Mesenchymal stem cell (in vitro differentiated cells and primary cell): ENCODE measurements at regions not wholly inside any gene's neighbourhood (a gene's known extent, or its start where the extent isn't known, plus 50 kb on each side); places are given as distances from the start of the nearest gene placed in this dataset.
A peak's percentile ranks its signal among the peaks of the same experiment; 100 is the strongest.

Experiments
- DNase-seq: peaks from one replicate; pipeline ENCODE4 v3.0.0-alpha.2; 2013
- H2AFZ ChIP-seq: one replicate; pipeline ENCODE4 v1.6.1; 2013; ENCODE audit warnings: low read depth, mild to moderate bottlenecking, control low read depth, inconsistent platforms, low read length, moderate library complexity
- H2AK5ac ChIP-seq: 2 replicates; pipeline ENCODE4 v1.6.1; 2013; ENCODE audit warnings: low read length, moderate library complexity, mild to moderate bottlenecking, inconsistent platforms; ENCODE audit not compliant: severe bottlenecking
- H2BK120ac ChIP-seq: one replicate; pipeline ENCODE4 v1.6.1; 2013; ENCODE audit warnings: low read depth, mild to moderate bottlenecking, inconsistent platforms, low read length, moderate library complexity
- H2BK12ac ChIP-seq, 2 experiments: one replicate each; pipeline ENCODE4 v1.6.1; 2013; ENCODE audit warnings: inconsistent platforms in 2 of 2, low read length in 2 of 2, mild to moderate bottlenecking in 2 of 2, moderate library complexity in 2 of 2, control low read depth in 1 of 2
- H2BK15ac ChIP-seq: one replicate; pipeline ENCODE4 v1.6.1; 2013; ENCODE audit warnings: mild to moderate bottlenecking, low read depth, inconsistent platforms; ENCODE audit not compliant: poor library complexity, severe bottlenecking
- H2BK5ac ChIP-seq: 2 replicates; pipeline ENCODE4 v1.6.1; 2013; ENCODE audit warnings: low read depth, mild to moderate bottlenecking, low read length, control low read depth, inconsistent platforms; ENCODE audit not compliant: poor library complexity, severe bottlenecking
- H3K14ac ChIP-seq, 2 experiments: one replicate each; pipeline ENCODE4 v1.6.1; 2013; ENCODE audit warnings: inconsistent platforms in 2 of 2, low read length in 2 of 2, control low read depth in 1 of 2, mild to moderate bottlenecking in 1 of 2, moderate library complexity in 1 of 2
- H3K18ac ChIP-seq, 2 experiments: one replicate each; pipeline ENCODE4 v1.6.1; 2013; ENCODE audit warnings: inconsistent platforms in 2 of 2, low read length in 2 of 2, control low read depth in 1 of 2, low read depth in 1 of 2, mild to moderate bottlenecking in 1 of 2
- H3K23ac ChIP-seq, 2 experiments: one replicate each; pipeline ENCODE4 v1.6.1; 2013; ENCODE audit warnings: inconsistent platforms in 2 of 2, low read length in 2 of 2, mild to moderate bottlenecking in 2 of 2, moderate library complexity in 2 of 2, control low read depth in 1 of 2
- H3K27ac ChIP-seq: 2 replicates; pipeline ENCODE4 v1.5.1; 2013; ENCODE audit warnings: mild to moderate bottlenecking, moderate library complexity, low read length, control low read depth, inconsistent platforms; ENCODE audit not compliant: poor library complexity, severe bottlenecking
- H3K27me3 ChIP-seq, 2 experiments: 2 replicates each; pipeline versions ENCODE4 v1.6.1 to v1.7.0; 2013; ENCODE audit warnings: low read length in 2 of 2, mild to moderate bottlenecking in 2 of 2, moderate library complexity in 2 of 2, control low read depth in 1 of 2, inconsistent platforms in 1 of 2; ENCODE audit not compliant: control insufficient read depth in 1 of 2, insufficient read depth in 1 of 2
- H3K36me3 ChIP-seq, 2 experiments: 2 replicates each; pipeline versions ENCODE4 v1.6.1 to v1.7.0; 2013; ENCODE audit warnings: low read length in 2 of 2, control low read depth in 1 of 2, inconsistent platforms in 1 of 2, low read depth in 1 of 2, mild to moderate bottlenecking in 1 of 2; ENCODE audit not compliant: insufficient read depth in 2 of 2, control insufficient read depth in 1 of 2
- H3K4ac ChIP-seq, 2 experiments: one replicate each; pipeline ENCODE4 v1.6.1; 2013; ENCODE audit warnings: inconsistent platforms in 2 of 2, low read length in 2 of 2, mild to moderate bottlenecking in 2 of 2, moderate library complexity in 2 of 2, control low read depth in 1 of 2, low read depth in 1 of 2
- H3K4me1 ChIP-seq: 2 replicates; pipeline ENCODE4 v1.6.1; 2013; ENCODE audit warnings: low read depth, low read length, control low read depth; ENCODE audit not compliant: control insufficient read depth, insufficient read depth
- H3K4me2 ChIP-seq: 2 replicates; pipeline ENCODE4 v1.6.1; 2013; ENCODE audit warnings: low read length, mild to moderate bottlenecking, inconsistent platforms; ENCODE audit not compliant: poor library complexity, severe bottlenecking
- H3K4me3 ChIP-seq, 2 experiments: 2 replicates each; pipeline versions ENCODE4 v1.5.1 to v1.7.0; 2013; ENCODE audit warnings: low read length in 2 of 2, mild to moderate bottlenecking in 2 of 2, control low read depth in 1 of 2, low read depth in 1 of 2; ENCODE audit not compliant: insufficient read depth in 1 of 2
- H3K79me1 ChIP-seq: replicated peaks from 2 replicates; pipeline ENCODE4 v1.6.1; 2013; ENCODE audit warnings: mild to moderate bottlenecking, control low read depth, low read length, inconsistent platforms; ENCODE audit not compliant: poor library complexity, severe bottlenecking
- H3K9ac ChIP-seq: 2 replicates; pipeline ENCODE4 v1.7.0; 2013; ENCODE audit warnings: mild to moderate bottlenecking, low read length, moderate library complexity
- H3K9me3 ChIP-seq: 2 replicates; pipeline ENCODE4 v1.7.0; 2013; ENCODE audit warnings: mild to moderate bottlenecking, low read length; ENCODE audit not compliant: control insufficient read depth
- H4K8ac ChIP-seq: one replicate; pipeline ENCODE4 v1.6.1; 2013; ENCODE audit warnings: inconsistent platforms, mild to moderate bottlenecking, low read length, moderate library complexity
- H4K91ac ChIP-seq: one replicate; pipeline ENCODE4 v1.6.1; 2013; ENCODE audit warnings: mild to moderate bottlenecking, low read length, inconsistent platforms
- WGBS: methylation state at CpG from one replicate; pipeline ENCODE4 v1.1.7; 2013; ENCODE audit warnings: mixed read lengths; 5-methylcytosine and 5-hydroxymethylcytosine counted together

GRCh38 chr3:61463191-61463590, 98.2 kb upstream of the PTPRG start:
- no peak overlapping the region for H4K91ac ChIP-seq
- H3K79me1 ChIP-seq: no peaks in the 10 kb centered on the region
- no peak overlapping the region for H3K4me2 ChIP-seq
- WGBS: 43% methylated on average over 1 of the region's 1 CpG
- DNase-seq: no peak
- no peak overlapping the region for H2AFZ ChIP-seq
- no peak overlapping the region for H3K4me3 ChIP-seq
- no peaks in the 10 kb centered on the region for H3K36me3 ChIP-seq
- H2BK120ac ChIP-seq: no peak overlapping the region
- H3K23ac ChIP-seq: no peak overlapping the region
- H3K9me3 ChIP-seq: no peaks in the 10 kb centered on the region
- no peaks in the 10 kb centered on the region for H3K27me3 ChIP-seq
- no peak overlapping the region for H2AK5ac ChIP-seq
- H2BK12ac ChIP-seq: no peak overlapping the region
- H3K4me1 ChIP-seq: no peaks in the 10 kb centered on the region
- H3K4ac ChIP-seq: no peak overlapping the region
- H2BK5ac ChIP-seq: no peak overlapping the region
- no peak overlapping the region for H3K27ac ChIP-seq
- no peak overlapping the region for H3K9ac ChIP-seq
- H3K14ac ChIP-seq: no peak overlapping the region
- H4K8ac ChIP-seq: no peak overlapping the region
- no peak overlapping the region for H2BK15ac ChIP-seq
- no peak overlapping the region for H3K18ac ChIP-seq

GRCh38 chr3:61464518-61465140, 96.7 kb upstream of the PTPRG start:
- no peak overlapping the region for H2AK5ac ChIP-seq
- WGBS: 52% methylated on average over 7 of the region's 9 CpGs
- H3K4ac ChIP-seq: no peak overlapping the region
- DNase-seq: peak; percentile 31
- H3K27ac ChIP-seq: no peak overlapping the region
- H2BK120ac ChIP-seq: no peak overlapping the region
- H3K4me3 ChIP-seq: no peak overlapping the region
- no peak overlapping the region for H3K23ac ChIP-seq
- no peaks in the 10 kb centered on the region for H3K4me1 ChIP-seq
- H3K4me2 ChIP-seq: no peak overlapping the region
- no peaks in the 10 kb centered on the region for H3K27me3 ChIP-seq
- H3K9me3 ChIP-seq: no peaks in the 10 kb centered on the region
- no peak overlapping the region for H2BK5ac ChIP-seq
- no peak overlapping the region for H2AFZ ChIP-seq
- no peak overlapping the region for H2BK15ac ChIP-seq
- no peak overlapping the region for H4K8ac ChIP-seq
- H4K91ac ChIP-seq: no peak overlapping the region
- H3K14ac ChIP-seq: no peak overlapping the region
- no peak overlapping the region for H3K18ac ChIP-seq
- no peaks in the 10 kb centered on the region for H3K36me3 ChIP-seq
- no peak overlapping the region for H3K9ac ChIP-seq
- no peak overlapping the region for H2BK12ac ChIP-seq
- H3K79me1 ChIP-seq: no peaks in the 10 kb centered on the region

- WGBS: 31% methylated on average over 2 of the region's 3 CpGs
- Histone ChIP-seq H3K18ac (no peak overlapping the region), H3K9ac (no peak overlapping the region)
Measured at GRCh38 chr3:61466357-61466756, 95.0 kb upstream of the PTPRG start.

GRCh38 chr3:61483997-61484396, 77.4 kb upstream of the PTPRG start:
- Histone ChIP-seq H2BK120ac (no peak overlapping the region), H3K27me3 (no peaks in the 10 kb centered on the region)

More at GRCh38 chr3:61466357-61466756, 95.0 kb upstream of the PTPRG start:
- Histone ChIP-seq H2BK15ac (no peak overlapping the region), H3K27me3 (no peaks in the 10 kb centered on the region), H3K4me1 (no peaks in the 10 kb centered on the region), H3K4me3 (no peak overlapping the region), H3K36me3 (no peaks in the 10 kb centered on the region), H2AFZ (no peak overlapping the region), H3K79me1 (no peaks in the 10 kb centered on the region), H2AK5ac (no peak overlapping the region), H3K27ac (no peak overlapping the region), H3K23ac (no peak overlapping the region), H3K4me2 (no peak overlapping the region), H2BK120ac (no peak overlapping the region), H4K91ac (no peak overlapping the region), H4K8ac (no peak overlapping the region), H3K9me3 (peaks cover under 1% of the 10 kb centered on the region), H2BK5ac (no peak overlapping the region), H2BK12ac (no peak overlapping the region), H3K4ac (no peak overlapping the region), H3K14ac (no peak overlapping the region)
- DNase-seq: no peak

More at GRCh38 chr3:61483997-61484396, 77.4 kb upstream of the PTPRG start:
- H3K36me3 ChIP-seq: no peaks in the 10 kb centered on the region
- no peak overlapping the region for H2AK5ac ChIP-seq
- no peak overlapping the region for H3K18ac ChIP-seq
- no peak overlapping the region for H3K4me3 ChIP-seq
- no peak overlapping the region for H2AFZ ChIP-seq
- H3K4ac ChIP-seq: no peak overlapping the region
- H3K9ac ChIP-seq: no peak overlapping the region
- H3K23ac ChIP-seq: no peak overlapping the region
- H3K79me1 ChIP-seq: no peaks in the 10 kb centered on the region
- H3K9me3 ChIP-seq: no peaks in the 10 kb centered on the region
- DNase-seq: no peak
- H4K8ac ChIP-seq: no peak overlapping the region
- H3K4me1 ChIP-seq: no peaks in the 10 kb centered on the region
- H4K91ac ChIP-seq: no peak overlapping the region
- H3K4me2 ChIP-seq: no peak overlapping the region
- no peak overlapping the region for H3K27ac ChIP-seq
- H3K14ac ChIP-seq: no peak overlapping the region
- H2BK15ac ChIP-seq: no peak overlapping the region
- H2BK12ac ChIP-seq: no peak overlapping the region
- 83% methylated on average over 2 of the region's 4 CpGs for WGBS
- H2BK5ac ChIP-seq: no peak overlapping the region
